ENCODE measurements at regions not wholly inside any gene's neighbourhood (a gene's known extent, or its start where the extent isn't known, plus 50 kb on each side); places are given as distances from the start of the nearest gene placed in this dataset.

GRCh38 chr16:16864536-16864935, 485.6 kb downstream of the NPIPA7 start:
- ATAC-seq (no peak), DNase-seq (no peak)
- no peak for TF ChIP-seq CTCF (IDR thresholded peaks at IDR 0.05)
- ChIA-PET CTCF (no interaction called here), POLR2A (no interaction called here)
- no peak overlapping the region for H3K27ac Mint-ChIP-seq
- no peaks in the 10 kb centered on the region for H3K4me1 Mint-ChIP-seq (ENCODE audit: low read depth)
- H3K4me3 Mint-ChIP-seq = no peak overlapping the region
- intact Hi-C loops (cut with micrococcal nuclease) = no loop called here
- H3K36me3 Mint-ChIP-seq (ENCODE audit: low read depth) = no peaks in the 10 kb centered on the region
- peaks cover 9% of the 10 kb centered on the region for H3K27me3 Mint-ChIP-seq
- no peaks in the 10 kb centered on the region for H3K9me3 Mint-ChIP-seq

- Mint-ChIP-seq H3K27me3 (peaks cover 5% of the 10 kb centered on the region), H3K36me3 (ENCODE audit: low read depth) (no peaks in the 10 kb centered on the region), H3K9me3 (no peaks in the 10 kb centered on the region), H3K4me3 (no peak overlapping the region), H3K4me1 (ENCODE audit: low read depth) (no peaks in the 10 kb centered on the region), H3K27ac (no peak overlapping the region)
- intact Hi-C loops (cut with micrococcal nuclease) = no loop called here
- TF ChIP-seq CTCF (IDR thresholded peaks at IDR 0.05) = no peak
- ChIA-PET CTCF (no interaction called here), POLR2A (no interaction called here)
- ATAC-seq = no peak
- DNase-seq = no peak
These were observed 486.4 kb downstream of the NPIPA7 start for GRCh38 chr16:16865374-16865773.

GRCh38 chr16:16867973-16868372, 489.0 kb downstream of the NPIPA7 start:
- TF ChIP-seq CTCF (IDR thresholded peaks at IDR 0.05) = no peak
- intact Hi-C loops (cut with micrococcal nuclease) = no loop called here

GRCh38 chr16:16868727-16869126, 489.8 kb downstream of the NPIPA7 start:
- ATAC-seq (no peak), DNase-seq (no peak)
- Mint-ChIP-seq H3K9me3 (no peaks in the 10 kb centered on the region), H3K4me1 (ENCODE audit: low read depth) (no peaks in the 10 kb centered on the region), H3K27ac (no peak overlapping the region), H3K36me3 (ENCODE audit: low read depth) (no peaks in the 10 kb centered on the region), H3K4me3 (no peak overlapping the region), H3K27me3 (peaks cover 8% of the 10 kb centered on the region)
- no peak for TF ChIP-seq CTCF (IDR thresholded peaks at IDR 0.05)
- ChIA-PET CTCF (no interaction called here), POLR2A (no interaction called here)
- intact Hi-C loops (cut with micrococcal nuclease) = no loop called here

More at GRCh38 chr16:16867973-16868372, 489.0 kb downstream of the NPIPA7 start:
- H3K36me3 Mint-ChIP-seq (ENCODE audit: low read depth) = no peaks in the 10 kb centered on the region
- no peak overlapping the region for H3K4me3 Mint-ChIP-seq
- peaks cover 8% of the 10 kb centered on the region for H3K27me3 Mint-ChIP-seq
- H3K4me1 Mint-ChIP-seq (ENCODE audit: low read depth) = no peaks in the 10 kb centered on the region
- ATAC-seq (no peak), DNase-seq (no peak)
- ChIA-PET CTCF (no interaction called here), POLR2A (no interaction called here)
- H3K9me3 Mint-ChIP-seq = no peaks in the 10 kb centered on the region
- H3K27ac Mint-ChIP-seq = no peak overlapping the region

- Mint-ChIP-seq H3K9me3 (no peaks in the 10 kb centered on the region), H3K36me3 (ENCODE audit: low read depth) (no peaks in the 10 kb centered on the region), H3K4me3 (no peak overlapping the region), H3K27ac (no peak overlapping the region), H3K27me3 (peaks cover 8% of the 10 kb centered on the region), H3K4me1 (ENCODE audit: low read depth) (no peaks in the 10 kb centered on the region)
- intact Hi-C loops (cut with micrococcal nuclease) = no loop called here
- TF ChIP-seq CTCF (IDR thresholded peaks at IDR 0.05) = no peak
- DNase-seq (no peak), ATAC-seq (no peak)
- POLR2A ChIA-PET = no interaction called here
- CTCF ChIA-PET = no interaction called here
These were observed 490.8 kb downstream of the NPIPA7 start for GRCh38 chr16:16869746-16870145.
